Muscle of back (tissue), 3 donors: ENCODE measurements at regions not wholly inside any gene's neighbourhood (a gene's known extent, or its start where the extent isn't known, plus 50 kb on each side); places are given as distances from the start of the nearest gene placed in this dataset.
A peak's percentile ranks its signal among the peaks of the same experiment; 100 is the strongest.

Experiments
- DNase-seq, 3 donors: peaks; one replicate each; pipeline versions ENCODE4 v3.0.0 to v3.0.0-alpha.2; 2013

GRCh38 chr6:8589941-8590729, 154.8 kb upstream of the SLC35B3 start:
- no peak for DNase-seq

- DNase-seq = no peak
These were observed 152.8 kb upstream of the SLC35B3 start for GRCh38 chr6:8588176-8588575.

DNA sequence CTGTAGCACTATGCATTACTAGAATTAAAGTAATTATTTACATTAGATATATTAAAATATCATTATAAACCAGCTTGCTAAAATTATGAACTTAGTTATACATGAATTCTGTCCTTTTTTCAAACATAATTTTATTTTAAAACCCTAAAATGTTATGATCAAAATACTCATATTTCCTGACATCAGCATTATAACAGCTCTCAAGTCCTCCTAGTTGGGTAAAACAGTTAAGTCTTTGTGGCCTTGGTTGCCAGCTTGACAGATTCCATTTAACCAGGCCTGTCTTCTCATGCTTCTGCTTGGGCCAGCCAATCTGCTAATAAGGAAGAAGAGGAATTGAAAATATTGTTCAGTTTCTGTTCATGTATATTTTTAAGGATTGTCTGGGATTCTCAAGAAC, 147.9 kb upstream of the SLC35B3 start:
- no peak for DNase-seq

- DNase-seq = no peak
These were observed 144.0 kb upstream of the SLC35B3 start for GRCh38 chr6:8579372-8579771.

DNA sequence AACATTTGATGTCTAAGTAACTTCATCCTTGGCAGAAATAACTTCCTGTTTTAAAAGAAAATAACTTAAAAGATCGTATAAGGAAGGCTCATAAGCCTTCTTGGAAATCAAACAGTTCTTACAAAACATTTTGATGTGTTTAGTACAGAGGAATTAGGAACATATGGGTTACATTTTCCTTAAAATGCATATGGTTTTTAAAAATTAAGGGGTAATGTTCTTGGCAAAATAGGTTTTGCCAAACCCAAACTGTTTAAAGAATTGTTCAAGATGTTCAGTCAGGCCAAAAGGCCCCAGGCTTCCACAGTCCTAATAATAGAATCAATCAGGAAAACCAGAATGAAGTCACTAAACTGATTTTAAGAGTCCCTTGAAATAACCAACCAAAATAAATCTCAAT, 142.7 kb upstream of the SLC35B3 start:
- DNase-seq = peak in 2 of 3 donors; percentile 1 to 54

- DNase-seq = no peak
These were observed 139.6 kb upstream of the SLC35B3 start for GRCh38 chr6:8574749-8575468.

DNA sequence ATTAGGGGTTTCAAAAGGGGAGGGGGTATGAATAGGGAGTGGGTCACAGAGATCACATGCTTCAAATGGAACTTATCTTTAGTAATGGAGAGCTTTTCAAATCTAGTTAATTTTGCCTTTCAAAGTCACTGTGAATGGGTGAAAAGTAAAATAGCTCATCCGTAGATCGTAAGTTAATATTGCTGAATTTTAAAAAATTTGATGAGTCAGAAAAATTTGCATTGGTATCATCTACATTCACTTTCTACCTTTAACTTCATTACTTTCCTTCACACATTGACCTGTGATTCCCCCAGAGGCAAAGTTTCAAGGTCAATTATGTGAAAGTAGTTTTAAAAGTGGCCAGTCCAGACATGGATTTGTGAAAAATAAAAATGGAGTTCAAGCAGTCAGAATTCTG, 139.0 kb upstream of the SLC35B3 start:
- no peak for DNase-seq

GRCh38 chr6:8570256-8570920, 135.0 kb upstream of the SLC35B3 start:
- DNase-seq = no peak

- DNase-seq = no peak
These were observed 126.8 kb upstream of the SLC35B3 start for GRCh38 chr6:8562125-8562524.

GRCh38 chr6:8558953-8559352, 123.6 kb upstream of the SLC35B3 start:
- DNase-seq = no peak

GRCh38 chr6:8557014-8557748, 121.8 kb upstream of the SLC35B3 start:
- DNase-seq = no peak

DNA sequence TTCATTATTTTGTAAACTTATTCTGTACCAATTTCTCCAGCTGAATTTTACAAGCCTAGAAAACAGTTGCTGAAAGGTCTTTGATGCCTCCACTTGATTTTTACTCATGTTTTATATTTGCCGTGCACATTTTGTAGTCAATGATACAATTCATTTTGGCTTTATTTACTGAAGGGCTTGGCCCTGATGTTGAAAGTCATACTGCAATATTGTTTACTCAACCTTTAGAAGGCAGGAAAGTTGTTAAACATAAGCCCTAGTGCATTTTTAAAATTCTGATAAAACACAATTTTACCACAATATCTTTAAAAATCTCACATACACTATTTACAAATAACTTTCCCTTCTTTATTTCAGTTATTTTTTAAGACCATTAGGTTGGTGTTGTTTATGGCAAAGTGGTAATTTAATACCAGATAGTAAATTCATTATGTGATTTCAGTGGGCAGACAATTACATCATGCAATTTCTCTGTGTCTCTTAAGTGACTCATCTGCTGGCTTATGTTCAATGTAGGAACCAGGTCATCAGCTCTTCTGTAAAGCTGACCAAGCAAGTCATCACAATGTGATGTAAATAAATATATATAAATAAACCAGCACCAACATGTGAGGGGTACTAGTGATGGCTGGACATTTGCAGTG, 121.1 kb upstream of the SLC35B3 start:
- no peak for DNase-seq

- DNase-seq = no peak
These were observed 116.6 kb upstream of the SLC35B3 start for GRCh38 chr6:8551993-8552392.

GRCh38 chr6:8551386-8551785, 116.0 kb upstream of the SLC35B3 start:
- DNase-seq = no peak

- DNase-seq = peak in 1 of 3 donors; percentile 9
These were observed 113.9 kb upstream of the SLC35B3 start for GRCh38 chr6:8549074-8549790.

DNA sequence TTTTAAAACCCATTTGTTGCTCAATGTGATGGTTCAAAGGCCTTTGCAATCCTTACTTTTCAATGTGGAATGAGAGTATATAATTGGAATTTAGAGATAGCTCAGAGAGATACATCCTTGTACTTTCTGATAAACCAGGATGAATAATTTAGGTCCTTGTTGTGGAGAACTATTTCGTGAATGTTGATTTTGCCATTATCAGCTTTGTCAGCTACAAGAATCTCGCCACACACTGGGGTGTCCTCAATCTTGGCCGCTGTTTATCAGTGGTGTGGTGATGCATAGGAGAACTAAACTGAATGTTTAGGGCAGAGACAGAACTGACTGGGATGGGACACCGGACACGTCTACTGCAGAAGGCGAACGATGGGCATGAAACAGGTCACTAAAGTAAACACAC, 111.2 kb upstream of the SLC35B3 start:
- DNase-seq = no peak

DNA sequence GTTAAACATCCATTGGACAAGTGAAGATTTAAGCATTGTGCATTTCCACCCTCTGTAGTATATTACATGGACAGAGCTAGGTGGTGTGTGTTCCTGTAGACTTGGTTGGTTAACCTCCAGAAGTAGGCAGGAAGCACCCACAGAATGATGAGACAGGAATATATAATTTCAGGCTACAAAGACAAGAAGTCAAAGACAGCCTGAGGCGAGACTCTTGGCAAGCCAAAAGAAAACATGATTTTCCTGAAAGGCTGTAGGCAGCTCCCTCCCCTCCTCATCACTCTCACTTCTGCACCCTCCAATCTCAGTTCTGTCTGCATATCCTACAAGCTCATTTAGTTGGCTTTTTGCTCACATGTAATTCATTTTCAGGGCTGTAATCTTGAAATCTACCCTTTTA, 110.0 kb upstream of the SLC35B3 start:
- DNase-seq = no peak

DNA sequence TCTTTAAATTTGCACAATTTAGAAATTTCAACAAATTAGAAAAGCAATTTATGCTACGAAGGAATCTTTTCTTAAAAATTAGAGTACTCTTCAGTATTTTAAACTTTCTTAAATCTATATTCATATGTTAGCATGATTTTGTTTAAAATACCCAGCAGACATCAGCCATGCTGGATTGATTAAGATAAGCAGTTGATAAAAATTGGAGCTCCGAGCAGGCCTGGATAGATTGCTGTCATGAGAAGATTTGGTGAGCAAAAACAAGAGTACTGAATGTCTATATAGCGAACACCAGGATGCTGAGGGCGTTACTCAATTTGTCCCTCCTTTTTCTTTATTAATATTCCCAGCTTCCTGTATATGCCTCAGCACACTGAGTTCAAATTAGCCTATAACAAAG, 108.4 kb upstream of the SLC35B3 start:
- DNase-seq = no peak

- DNase-seq = no peak
These were observed 104.1 kb upstream of the SLC35B3 start for GRCh38 chr6:8539453-8539852.

- DNase-seq = no peak
These were observed 100.8 kb upstream of the SLC35B3 start for GRCh38 chr6:8536122-8536521.

DNA sequence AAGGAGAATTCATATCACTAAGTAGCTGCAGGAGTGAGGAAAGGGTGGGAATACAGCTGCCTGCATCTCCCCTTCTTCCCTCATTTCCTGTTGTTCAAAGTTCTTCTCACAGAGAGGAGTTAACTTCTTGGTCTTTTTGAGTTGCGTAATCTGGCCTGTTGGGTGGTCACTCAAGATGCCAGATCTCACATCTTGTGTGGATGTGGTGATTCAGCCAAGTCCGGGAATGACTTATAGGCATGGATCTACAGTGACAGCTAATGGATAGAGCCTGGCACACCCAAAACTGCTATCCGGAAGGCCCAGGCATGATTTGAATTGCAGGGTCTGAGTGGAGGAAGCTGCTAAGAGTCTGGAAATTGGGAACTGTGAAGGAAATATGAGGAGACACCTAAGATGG, 100.2 kb upstream of the SLC35B3 start:
- no peak for DNase-seq
